A549 (cell line): ENCODE measurements at regions not wholly inside any gene's neighbourhood (a gene's known extent, or its start where the extent isn't known, plus 50 kb on each side); places are given as distances from the start of the nearest gene placed in this dataset.

Experiments used
- CBX2 ChIP-seq: fragments of 200-600 bp; sonication (generic); IDR thresholded peaks from 2 replicates; pipeline ENCODE4 v1.6.1; 2016; ENCODE audit warnings: low read depth, mild to moderate bottlenecking, borderline replicate concordance
- CEBPB ChIP-seq, 2 experiments: fragments of >200 bp in 1 of 2; sonication (Bioruptor Twin) in 1 of 2; formaldehyde crosslinking in 1 of 2; IDR thresholded peaks; 2 replicates each; pipeline ENCODE4 v1.6.1; 2012 to 2016
- CHD2 ChIP-seq: fragments of 150-350 bp; IDR thresholded peaks from 2 replicates; pipeline ENCODE4 v1.6.1; 2014; ENCODE audit warnings: low read length; ENCODE audit not compliant: partially characterized antibody
- EP300 ChIP-seq, 2 experiments: fragments of >200 bp; sonication (Bioruptor Twin); formaldehyde crosslinking; IDR thresholded peaks; 2 replicates in 1 of 2; 3 replicates in 1 of 2; pipeline ENCODE4 v1.6.1; 2016 to 2017
- ESRRA ChIP-seq: fragments of 150-350 bp; IDR thresholded peaks from 2 replicates; pipeline ENCODE4 v1.6.1; 2014; ENCODE audit warnings: mild to moderate bottlenecking, low read length, borderline replicate concordance
- JUN ChIP-seq, 2 experiments: fragments of >200 bp; sonication (Bioruptor Twin); formaldehyde crosslinking; IDR thresholded peaks; 2 replicates in 1 of 2; 3 replicates in 1 of 2; pipeline ENCODE4 v1.6.1; 2016 to 2017
- POLR2A ChIP-seq: IDR thresholded peaks from 2 replicates; pipeline ENCODE4 v1.6.1; 2012; ENCODE audit warnings: mild to moderate bottlenecking, low read length
- TF ChIP-seq, protein P1 (sequence below): fragments of >200 bp; sonication (Bioruptor Twin); formaldehyde crosslinking; IDR thresholded peaks from 3 replicates; pipeline ENCODE4 v1.5.1; 2016
- TF ChIP-seq, protein P2 (sequence below): IDR thresholded peaks from 2 replicates; pipeline ENCODE4 v1.6.1; 2012
- TF ChIP-seq, protein P3 (sequence below): fragments of 450-650 bp; IDR thresholded peaks from 2 replicates; pipeline ENCODE4 v1.6.1; 2014; ENCODE audit warnings: antibody characterized with exemption

DNA sequence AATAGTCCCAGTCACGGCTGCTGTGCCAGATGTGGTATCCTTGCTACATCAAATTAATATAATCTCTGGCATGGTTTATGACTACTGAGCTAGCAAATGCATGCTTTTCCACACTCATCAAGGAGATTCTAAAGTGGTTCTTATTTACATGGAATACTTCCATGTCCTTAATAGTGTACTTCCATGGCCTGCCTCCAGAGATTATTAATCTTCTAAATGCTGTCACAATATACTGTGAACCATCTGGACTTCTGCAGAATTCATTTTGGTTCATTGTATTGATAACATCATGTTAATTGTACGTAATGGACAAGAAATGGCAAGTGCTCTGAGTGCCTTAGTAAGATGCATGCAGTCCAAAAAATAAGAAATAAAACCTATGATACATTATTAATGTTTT lies 230.8 kb downstream of the NUAK1 start:
- TF ChIP-seq POLR2A (no peak), JUN (IDR thresholded peaks at IDR 0.05) (no peak), EP300 (IDR thresholded peaks at IDR 0.05) (no peak), CBX2 (no peak), CEBPB (IDR thresholded peaks at IDR 0.05) (no peak), ESRRA (no peak), CHD2 (no peak)
- TF ChIP-seq, protein P1, sequence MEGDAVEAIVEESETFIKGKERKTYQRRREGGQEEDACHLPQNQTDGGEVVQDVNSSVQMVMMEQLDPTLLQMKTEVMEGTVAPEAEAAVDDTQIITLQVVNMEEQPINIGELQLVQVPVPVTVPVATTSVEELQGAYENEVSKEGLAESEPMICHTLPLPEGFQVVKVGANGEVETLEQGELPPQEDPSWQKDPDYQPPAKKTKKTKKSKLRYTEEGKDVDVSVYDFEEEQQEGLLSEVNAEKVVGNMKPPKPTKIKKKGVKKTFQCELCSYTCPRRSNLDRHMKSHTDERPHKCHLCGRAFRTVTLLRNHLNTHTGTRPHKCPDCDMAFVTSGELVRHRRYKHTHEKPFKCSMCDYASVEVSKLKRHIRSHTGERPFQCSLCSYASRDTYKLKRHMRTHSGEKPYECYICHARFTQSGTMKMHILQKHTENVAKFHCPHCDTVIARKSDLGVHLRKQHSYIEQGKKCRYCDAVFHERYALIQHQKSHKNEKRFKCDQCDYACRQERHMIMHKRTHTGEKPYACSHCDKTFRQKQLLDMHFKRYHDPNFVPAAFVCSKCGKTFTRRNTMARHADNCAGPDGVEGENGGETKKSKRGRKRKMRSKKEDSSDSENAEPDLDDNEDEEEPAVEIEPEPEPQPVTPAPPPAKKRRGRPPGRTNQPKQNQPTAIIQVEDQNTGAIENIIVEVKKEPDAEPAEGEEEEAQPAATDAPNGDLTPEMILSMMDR, result no peak
- TF ChIP-seq, protein P2, sequence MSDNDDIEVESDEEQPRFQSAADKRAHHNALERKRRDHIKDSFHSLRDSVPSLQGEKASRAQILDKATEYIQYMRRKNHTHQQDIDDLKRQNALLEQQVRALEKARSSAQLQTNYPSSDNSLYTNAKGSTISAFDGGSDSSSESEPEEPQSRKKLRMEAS, result no peak
- TF ChIP-seq, protein P3, sequence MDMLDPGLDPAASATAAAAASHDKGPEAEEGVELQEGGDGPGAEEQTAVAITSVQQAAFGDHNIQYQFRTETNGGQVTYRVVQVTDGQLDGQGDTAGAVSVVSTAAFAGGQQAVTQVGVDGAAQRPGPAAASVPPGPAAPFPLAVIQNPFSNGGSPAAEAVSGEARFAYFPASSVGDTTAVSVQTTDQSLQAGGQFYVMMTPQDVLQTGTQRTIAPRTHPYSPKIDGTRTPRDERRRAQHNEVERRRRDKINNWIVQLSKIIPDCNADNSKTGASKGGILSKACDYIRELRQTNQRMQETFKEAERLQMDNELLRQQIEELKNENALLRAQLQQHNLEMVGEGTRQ, result no peak
